Activated naive CD8-positive, alpha-beta T cell treated with anti-CD3 and anti-CD28 coated beads, Interleukin-2, amount 10 ng/mL, durations not matched to agents 7 days and 5 days (primary cell): ENCODE measurements at regions not wholly inside any gene's neighbourhood (a gene's known extent, or its start where the extent isn't known, plus 50 kb on each side); places are given as distances from the start of the nearest gene placed in this dataset.
"Not testable (repeated sequence)": the region's sequence is repeated elsewhere in the genome, so short reads cannot be mapped to it uniquely, and the experiment has no call there.

Source experiments
- ATAC-seq: fragments of 150-1000 bp; cut with Tn5 transposase; one replicate; pipeline ENCODE4 v1.10.0; 2021; ENCODE audit warnings: low read depth, moderate library complexity
- POLR2A ChIA-PET: fragments of 350-600 bp; sonication (Branson Sonifier 250); formaldehyde crosslinking; loops from one replicate; lab custom pipeline; 2021; ENCODE audit warnings: antibody characterized with exemption; lab: Charles Lee
- DNase-seq: peaks from one replicate; pipeline ENCODE4 v3.0.0; 2021
- H3K27ac Mint-ChIP-seq: one replicate; pipeline ENCODE4 v1.8.0; 2022; ENCODE audit warnings: mild to moderate bottlenecking, mixed read lengths
- H3K27me3 Mint-ChIP-seq: one replicate; pipeline ENCODE4 v1.8.0; 2022; ENCODE audit warnings: mild to moderate bottlenecking, moderate library complexity, mixed read lengths
- H3K36me3 Mint-ChIP-seq: one replicate; pipeline ENCODE4 v1.8.0; 2021; ENCODE audit warnings: mild to moderate bottlenecking, mixed read lengths
- H3K4me1 Mint-ChIP-seq: one replicate; pipeline ENCODE4 v1.8.0; 2021; ENCODE audit warnings: mixed read lengths
- H3K4me3 Mint-ChIP-seq: one replicate; pipeline ENCODE4 v1.8.0; 2022; ENCODE audit warnings: mild to moderate bottlenecking, moderate library complexity, mixed read lengths
- H3K9me3 Mint-ChIP-seq: one replicate; pipeline ENCODE4 v1.8.0; 2021; ENCODE audit warnings: mixed read lengths

DNA sequence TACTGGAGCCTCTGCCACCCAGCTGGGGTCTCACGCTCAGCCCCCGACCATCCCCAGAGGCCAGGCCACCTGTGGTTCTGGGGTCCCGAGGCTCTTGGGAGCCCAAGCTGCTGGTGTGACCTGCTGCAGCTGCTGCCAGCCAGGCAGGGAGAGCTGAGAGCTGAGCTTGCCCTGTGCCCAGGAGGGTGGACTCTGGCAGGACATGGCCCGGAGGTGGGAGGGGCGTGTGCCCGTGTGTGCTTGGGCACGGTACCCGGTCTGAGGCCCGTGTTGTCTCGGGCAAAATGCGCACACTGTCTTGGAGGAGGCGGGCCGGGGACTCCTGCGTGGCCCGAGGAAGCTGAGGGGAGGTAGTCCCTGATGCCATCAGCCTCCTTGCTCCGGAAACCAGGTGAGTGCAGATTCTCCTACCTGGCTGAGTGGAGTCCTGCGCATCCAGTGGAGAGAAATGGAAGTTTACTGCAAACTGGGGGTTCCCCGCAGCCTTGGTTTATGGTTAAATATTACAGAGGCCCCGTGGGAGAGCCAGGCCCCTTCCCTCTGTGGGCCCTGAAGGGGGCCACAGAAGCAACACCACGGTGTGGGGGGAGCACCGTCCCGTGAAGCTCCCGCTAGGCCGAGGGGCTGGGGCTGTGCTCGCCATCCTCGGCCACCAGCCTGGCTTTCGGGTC lies 4380.8 kb upstream of the TPTE start:
- DNase-seq, H3K36me3 Mint-ChIP-seq, H3K27ac Mint-ChIP-seq, POLR2A ChIA-PET, H3K9me3 Mint-ChIP-seq, H3K4me1 Mint-ChIP-seq, H3K27me3 Mint-ChIP-seq, H3K4me3 Mint-ChIP-seq, ATAC-seq: not testable (repeated sequence)

DNA sequence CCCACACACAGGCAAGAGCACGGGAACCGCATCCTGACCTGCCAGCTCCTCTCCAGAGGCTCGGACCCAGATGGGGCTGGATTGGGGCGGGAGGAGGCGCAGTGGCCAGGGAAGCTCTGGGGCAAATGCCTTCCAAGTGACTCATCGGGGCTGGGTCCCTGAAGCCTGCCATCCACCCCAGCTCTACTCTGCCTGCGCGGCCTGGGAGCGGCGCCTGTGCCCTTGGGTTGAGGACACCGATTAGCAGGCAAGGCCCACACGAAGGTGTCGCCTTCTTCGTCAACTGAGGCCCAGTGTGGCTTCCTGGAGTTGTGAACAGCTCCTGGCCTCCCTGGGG lies 4380.3 kb upstream of the TPTE start:
- H3K27ac Mint-ChIP-seq, H3K4me3 Mint-ChIP-seq, H3K27me3 Mint-ChIP-seq, H3K9me3 Mint-ChIP-seq, H3K4me1 Mint-ChIP-seq, POLR2A ChIA-PET, DNase-seq, ATAC-seq, H3K36me3 Mint-ChIP-seq: not testable (repeated sequence)

- POLR2A ChIA-PET, H3K27me3 Mint-ChIP-seq, H3K36me3 Mint-ChIP-seq, DNase-seq, H3K4me3 Mint-ChIP-seq, H3K27ac Mint-ChIP-seq, ATAC-seq, H3K9me3 Mint-ChIP-seq, H3K4me1 Mint-ChIP-seq: not testable (repeated sequence)
Observed at GRCh38 chr21:6153154-6153553, 4368.2 kb upstream of the TPTE start.

GRCh38 chr21:6154524-6155320 lies 4366.7 kb upstream of the TPTE start:
- H3K36me3 Mint-ChIP-seq, H3K9me3 Mint-ChIP-seq, POLR2A ChIA-PET, H3K4me1 Mint-ChIP-seq, H3K27ac Mint-ChIP-seq, H3K27me3 Mint-ChIP-seq, H3K4me3 Mint-ChIP-seq: not testable (repeated sequence)
- DNase-seq = peak; percentile 1
- peak; percentile 83 for ATAC-seq

DNA sequence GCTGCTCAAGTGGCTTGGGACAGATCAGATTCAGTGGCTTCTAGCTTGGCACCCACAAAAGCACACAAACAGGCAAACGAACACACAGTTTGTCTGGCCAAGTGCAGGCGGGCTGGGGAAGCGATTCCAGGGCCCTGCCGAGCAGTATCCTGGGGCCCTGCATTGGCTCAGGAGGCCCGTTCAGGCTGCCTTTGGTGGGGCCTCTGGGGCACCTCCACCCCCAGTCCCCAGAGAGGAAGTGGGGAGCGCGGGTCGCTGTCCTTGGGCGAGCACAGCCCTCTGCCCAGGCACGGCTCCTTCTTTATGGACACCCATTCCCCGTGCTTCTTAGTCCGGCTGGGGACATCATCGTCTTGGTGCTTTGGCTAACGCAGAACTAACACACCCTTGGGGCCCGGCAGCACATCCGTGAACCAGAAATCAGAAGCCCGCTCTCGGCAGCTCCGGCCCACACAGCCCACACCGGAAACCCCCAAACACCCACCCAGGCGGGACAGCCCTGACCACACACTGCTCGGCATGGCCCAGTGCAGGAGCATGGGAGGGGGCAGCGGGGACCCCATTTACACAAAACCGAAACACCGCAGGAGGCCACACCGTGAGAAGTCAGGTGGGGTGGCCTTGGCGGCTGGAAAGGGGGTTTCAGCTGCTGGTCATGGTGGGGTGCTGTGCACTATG lies 4364.5 kb upstream of the TPTE start:
- H3K27me3 Mint-ChIP-seq, H3K9me3 Mint-ChIP-seq, H3K36me3 Mint-ChIP-seq, DNase-seq, H3K4me1 Mint-ChIP-seq, H3K4me3 Mint-ChIP-seq, ATAC-seq, H3K27ac Mint-ChIP-seq, POLR2A ChIA-PET: not testable (repeated sequence)

DNA sequence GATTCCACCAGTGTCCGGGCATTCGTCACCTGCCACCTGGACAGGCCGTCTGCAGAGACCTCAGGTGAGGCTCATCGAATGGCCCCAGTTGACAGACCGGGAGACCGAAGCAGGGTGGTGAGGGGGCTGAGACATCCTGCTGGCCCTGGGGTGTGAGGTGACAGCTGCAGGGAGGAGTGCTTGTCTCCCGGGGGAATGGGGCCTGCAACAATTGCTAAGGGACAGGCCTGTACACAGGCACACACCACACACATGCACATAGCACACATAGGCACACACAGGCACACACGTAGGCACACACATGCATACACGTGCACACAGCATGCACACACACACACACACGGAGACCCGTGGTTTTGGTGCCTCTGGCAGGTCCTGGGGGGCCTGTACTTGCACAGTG lies 4363.9 kb upstream of the TPTE start:
- H3K27me3 Mint-ChIP-seq, DNase-seq, ATAC-seq, H3K4me1 Mint-ChIP-seq, H3K27ac Mint-ChIP-seq, POLR2A ChIA-PET, H3K4me3 Mint-ChIP-seq, H3K9me3 Mint-ChIP-seq, H3K36me3 Mint-ChIP-seq: not testable (repeated sequence)

DNA sequence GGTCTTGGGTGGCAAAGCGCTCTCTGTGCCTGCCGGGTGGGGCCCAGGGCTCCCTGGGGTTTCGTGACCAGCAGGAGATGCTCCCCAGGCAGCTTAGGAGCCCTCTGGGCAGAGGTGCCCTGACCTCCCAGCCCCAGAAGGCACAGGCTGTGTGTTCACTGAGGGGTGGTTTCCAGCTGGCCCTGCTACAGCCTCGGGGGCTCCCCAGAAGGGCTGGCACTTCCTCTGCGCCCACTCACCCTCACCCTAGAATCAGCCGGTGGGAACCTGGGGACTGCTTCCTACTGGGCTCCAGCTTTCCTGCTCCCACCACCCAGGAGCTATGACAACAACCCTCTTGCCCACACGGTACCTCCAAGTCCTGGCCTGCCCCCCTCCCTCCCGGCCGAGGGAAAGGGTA lies 4363.2 kb upstream of the TPTE start:
- POLR2A ChIA-PET, H3K4me3 Mint-ChIP-seq, H3K36me3 Mint-ChIP-seq, H3K27me3 Mint-ChIP-seq, ATAC-seq, H3K27ac Mint-ChIP-seq, H3K9me3 Mint-ChIP-seq, H3K4me1 Mint-ChIP-seq: not testable (repeated sequence)
- peak; percentile 7 for DNase-seq
